CD1c-positive myeloid dendritic cell (primary cell): ENCODE measurements at regions not wholly inside any gene's neighbourhood (a gene's known extent, or its start where the extent isn't known, plus 50 kb on each side); places are given as distances from the start of the nearest gene placed in this dataset.

Experiments
- DNase-seq: peaks from one replicate; pipeline ENCODE4 v3.0.0-alpha.2; 2016; ENCODE audit errors: extremely low spot score

DNA sequence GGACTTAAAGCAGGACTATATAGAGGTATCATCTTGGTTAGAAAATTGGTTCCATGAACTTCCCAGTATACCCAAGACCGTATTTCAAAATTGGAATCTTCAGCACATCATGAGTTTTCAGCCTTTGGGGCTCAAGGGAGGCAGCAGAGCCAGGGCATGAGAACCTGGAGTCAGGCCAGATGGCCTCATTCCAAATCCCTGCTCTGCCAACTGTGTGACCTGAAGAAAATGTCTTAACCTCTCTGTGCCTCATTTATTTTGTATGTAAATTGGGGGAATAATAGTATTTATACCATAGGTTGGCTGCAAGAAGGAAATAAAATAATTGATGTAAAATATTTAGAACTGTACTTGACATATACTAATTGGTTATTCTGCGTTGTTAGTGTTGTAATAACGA lies 987.6 kb downstream of the TBC1D22A start:
- no peak for DNase-seq

DNA sequence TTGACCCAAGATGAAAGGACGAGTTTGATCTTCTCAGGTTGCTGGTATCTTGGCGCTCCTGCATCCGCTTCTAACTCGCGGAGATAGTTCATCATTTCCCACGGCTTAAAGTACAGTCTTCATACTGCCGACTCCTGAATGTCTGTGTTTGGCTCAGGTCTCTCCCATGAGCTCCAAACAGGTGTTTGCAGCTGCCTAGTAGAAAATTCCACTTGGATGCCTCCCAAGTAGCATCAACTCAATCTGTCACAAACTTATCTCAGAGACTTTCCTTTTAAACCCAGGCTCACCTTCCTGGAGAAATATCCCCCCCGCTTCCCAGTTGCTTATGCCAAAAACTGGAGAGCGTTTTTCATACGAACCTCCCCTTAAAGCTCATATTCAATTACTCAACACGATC lies 986.5 kb downstream of the TBC1D22A start:
- no peak for DNase-seq

DNA sequence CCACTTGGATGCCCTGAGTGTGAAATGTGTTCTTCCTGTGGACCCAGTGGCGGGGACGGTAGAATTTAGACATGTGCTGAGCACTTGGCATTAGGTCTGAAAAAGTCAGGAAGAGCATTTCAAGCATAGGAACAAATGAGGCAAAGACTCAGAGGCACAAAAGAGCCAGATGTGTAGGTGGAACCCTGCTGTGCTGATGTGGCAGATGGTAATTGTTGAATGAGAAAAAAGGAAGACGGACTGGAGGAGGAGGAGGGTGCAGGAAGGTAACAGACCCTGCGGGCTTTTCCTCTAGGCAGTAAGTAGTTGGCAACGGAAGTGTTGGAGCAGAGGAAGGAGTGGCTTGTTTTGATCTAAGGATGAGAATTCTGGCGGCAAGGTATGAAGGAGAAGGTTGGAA lies 985.8 kb downstream of the TBC1D22A start:
- DNase-seq = no peak

DNA sequence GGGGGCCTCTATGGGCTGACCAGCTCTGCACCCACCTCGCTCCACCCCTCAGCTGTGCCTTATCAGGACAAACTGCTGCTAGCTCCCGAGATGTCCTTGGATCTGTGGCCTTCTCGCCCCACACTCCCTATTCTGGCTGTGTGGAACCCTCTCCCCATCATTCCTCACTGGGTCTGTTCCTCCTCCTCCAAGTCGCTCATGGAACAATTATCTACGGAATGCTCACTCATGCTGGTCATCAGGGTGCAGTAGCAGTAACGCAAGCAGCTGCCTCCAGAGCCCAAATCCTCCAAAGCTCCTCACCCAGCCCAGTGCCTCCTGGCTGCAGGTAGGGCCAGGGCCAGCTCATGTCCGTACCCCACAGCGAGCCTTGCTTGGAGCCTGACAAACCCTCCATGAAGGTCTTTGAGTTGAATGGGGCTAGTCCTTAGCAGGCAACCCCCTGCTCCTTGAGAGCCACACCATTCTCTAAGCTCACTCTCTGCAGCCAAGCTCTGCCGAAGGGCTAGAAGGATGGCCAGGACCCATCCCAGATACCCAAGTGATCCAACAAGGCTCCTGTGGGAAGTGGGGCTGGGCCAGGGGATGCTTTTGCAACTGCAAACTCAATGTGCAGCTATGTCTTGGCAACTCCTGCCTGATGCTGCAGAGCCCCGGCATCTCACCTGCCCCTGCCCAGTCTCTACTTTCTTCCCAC lies 977.8 kb downstream of the TBC1D22A start:
- no peak for DNase-seq

DNA sequence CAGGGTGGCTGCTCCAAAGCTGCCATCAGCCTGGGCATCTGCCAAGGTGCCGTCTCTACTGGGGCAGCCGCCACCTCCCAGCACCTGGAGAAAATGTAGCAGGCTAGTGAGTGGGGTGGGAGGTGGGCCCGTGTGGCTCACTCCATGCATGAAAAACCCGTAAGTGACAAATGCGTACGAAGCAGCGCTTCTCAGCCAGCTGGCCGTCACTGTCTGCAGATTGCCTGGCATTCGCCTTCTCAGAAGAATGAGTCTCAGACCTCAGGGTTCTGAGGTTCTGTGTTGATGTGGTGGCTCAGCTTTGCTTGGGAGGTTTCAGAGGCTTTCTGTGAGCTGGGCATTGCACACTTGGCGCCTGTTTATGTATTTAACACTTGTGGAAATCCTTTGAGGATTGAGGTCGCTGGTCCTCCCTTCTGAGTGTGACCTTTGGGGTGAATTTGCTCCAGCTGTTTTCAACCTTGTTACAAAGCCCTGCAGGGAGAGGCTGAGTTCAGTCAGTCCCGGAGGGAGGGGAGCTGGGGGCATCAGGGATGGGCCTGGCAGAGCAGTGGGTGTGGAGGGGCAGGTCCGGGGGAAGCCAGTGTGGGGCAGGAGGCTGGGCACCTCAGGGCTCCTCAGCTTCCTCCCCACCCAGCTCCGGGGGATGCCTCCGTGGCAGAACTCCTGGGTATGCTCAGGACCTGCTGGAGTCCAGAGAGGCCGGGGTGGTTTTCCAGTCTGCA lies 977.0 kb downstream of the TBC1D22A start:
- DNase-seq = no peak

DNA sequence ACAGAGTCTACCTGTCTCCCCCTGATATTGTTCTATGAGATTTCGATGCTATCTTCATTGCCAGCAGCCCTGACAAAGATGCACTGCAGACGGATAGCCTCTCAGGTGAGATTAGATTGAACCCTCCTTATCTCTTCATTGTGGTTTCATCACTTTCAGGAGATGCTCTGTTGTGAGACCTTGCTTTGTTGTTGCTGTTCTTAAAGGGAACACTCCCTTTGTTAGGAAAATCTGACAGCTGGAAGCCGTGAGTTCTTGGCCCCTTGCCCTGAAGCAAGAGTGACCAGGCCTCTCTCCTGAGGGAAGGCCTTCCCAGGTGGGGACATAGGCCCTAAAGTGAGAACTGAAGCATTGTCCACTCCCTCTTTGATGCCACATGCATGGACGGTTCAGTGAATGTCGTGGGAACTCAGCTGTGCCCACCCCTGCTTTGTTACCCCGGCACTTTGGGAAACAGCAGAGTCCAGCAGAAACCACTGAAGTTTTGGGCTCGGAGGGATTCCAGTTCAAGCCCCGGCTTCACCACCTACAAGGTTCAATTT lies 976.1 kb downstream of the TBC1D22A start:
- no peak for DNase-seq

DNA sequence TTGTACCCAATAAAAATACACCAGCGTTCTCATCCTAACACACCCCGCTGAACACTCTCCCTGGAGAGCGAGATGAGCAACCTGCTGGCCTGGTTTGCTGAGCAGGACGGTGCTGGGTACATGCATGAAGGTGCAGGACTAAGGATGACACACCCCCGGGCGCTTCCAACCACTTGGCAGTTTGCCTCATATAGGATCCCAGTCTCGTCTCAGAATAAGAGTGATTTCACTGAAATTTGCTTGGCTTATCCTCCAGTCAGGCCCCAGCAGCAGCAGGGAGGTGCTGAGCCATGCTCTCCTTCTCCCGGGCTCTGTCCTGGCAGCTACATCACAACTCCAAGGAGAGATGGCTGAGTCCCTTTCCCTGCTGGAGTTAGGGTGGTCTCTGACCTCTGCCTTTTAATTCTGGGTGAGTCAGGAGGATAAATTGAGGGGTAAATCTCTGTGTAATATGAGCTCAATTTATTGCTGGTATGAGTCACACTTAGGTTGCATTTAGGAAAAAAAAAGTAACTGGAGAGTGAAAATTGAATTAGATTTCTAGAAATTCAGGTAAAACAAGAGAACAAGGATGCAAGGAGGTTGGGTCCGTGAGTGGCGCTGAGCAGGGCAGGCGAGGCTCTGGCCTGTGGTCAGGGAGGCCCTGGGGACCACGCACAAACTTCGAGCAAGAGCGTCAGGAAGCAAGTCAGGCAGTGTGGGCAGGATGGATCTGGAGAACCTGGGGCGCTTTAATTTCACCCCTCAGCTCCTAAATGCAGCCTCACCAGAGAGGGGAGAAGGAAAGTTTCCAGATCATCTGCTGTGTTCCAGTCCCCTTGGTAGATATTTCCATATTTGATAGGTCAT lies 974.0 kb downstream of the TBC1D22A start:
- no peak for DNase-seq

DNA sequence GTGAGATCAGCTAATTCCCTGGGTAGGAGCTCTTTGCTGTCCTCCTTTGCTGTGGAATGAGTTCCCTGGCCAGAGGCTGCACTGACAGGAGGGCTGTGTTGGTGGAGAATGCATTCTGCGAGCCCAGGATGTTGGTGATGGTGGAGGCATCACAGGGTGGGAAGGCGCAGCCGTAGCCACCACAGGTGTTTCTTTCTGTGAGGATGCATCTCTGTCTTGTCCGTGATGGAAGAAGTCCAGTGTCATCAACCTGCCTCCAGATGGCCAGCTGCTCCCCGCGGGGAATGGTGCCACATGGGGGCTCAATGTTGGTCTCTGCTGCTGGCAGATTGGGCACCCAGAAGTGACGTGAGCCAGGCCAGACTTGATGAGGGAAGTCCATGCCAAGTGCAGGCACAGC lies 972.1 kb downstream of the TBC1D22A start:
- DNase-seq = no peak

DNA sequence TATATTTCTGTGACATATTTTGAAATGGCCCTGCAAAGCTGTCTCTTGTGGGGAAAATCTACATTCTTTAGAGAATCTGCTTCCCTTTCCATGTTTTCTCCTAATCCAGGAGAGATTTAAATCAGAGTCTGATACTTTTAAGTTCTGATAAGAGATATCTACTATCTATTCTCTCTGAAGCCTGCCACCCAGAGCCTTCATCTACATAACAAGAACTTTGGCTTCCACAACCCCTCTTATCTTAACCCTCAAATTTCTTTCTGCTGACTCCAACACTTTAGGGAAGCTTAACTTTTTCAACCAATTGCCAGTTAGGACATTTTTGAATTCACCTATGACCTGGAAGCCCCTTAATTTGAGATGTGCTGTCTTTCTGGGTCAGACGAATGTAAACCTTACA lies 965.2 kb downstream of the TBC1D22A start:
- DNase-seq = no peak

DNA sequence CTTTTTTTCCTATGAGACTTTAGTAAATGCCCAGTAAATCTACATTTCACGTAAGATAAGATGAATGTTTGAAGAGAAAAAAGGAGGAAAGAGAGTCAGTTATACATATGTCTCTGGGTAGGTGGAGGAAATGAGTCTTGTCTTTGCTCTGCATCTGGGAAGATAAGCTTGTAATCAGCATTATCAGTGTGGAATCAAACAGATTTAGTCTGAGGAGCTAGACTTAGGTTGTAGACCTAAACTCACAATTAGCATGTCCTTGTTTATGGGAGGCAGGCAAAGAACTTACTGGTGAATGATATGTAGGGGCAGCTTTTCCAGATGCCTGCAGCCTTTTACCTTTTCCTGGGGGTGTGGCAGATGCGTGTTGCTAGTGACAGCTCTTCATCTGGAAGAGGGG lies 962.3 kb downstream of the TBC1D22A start:
- DNase-seq = no peak

DNA sequence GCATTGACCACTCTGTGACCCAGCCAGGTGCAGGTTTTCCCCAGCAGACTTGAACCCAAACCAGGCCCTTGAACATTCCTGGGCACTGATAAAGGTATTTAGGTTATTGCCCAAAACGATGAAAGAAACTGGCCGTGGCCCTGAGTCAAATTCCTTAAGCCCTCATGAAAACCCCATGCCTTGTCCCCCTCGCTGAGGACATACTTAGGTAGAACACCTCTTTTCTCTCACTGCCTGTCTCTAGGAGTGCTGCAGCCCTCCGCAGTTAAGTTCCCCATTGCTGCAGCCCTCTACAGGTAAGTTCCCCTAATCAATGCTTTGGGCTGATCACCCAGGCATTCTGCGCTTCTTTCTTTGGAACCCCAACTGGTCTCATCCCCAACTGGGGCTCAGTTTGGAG lies 961.6 kb downstream of the TBC1D22A start:
- DNase-seq = no peak

DNA sequence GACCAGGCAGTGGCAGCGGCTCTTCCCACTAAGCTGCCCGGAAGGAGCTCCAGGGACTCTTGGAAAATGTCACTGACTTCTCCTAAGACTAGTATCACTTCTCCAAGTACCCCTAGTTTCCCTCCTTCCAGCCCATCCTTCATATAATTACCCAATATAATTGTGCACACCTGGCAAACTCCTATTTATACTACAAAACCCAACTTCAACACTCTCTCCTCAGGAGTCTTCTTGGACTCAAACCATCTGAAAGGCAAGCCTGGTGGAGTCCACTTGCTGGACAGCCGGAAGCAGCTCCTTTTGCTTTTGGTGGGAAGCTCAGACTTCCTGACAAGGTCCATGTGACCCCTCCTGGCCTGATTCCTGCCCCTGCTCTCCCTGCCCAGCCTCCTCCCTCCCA lies 955.9 kb downstream of the TBC1D22A start:
- DNase-seq = no peak

DNA sequence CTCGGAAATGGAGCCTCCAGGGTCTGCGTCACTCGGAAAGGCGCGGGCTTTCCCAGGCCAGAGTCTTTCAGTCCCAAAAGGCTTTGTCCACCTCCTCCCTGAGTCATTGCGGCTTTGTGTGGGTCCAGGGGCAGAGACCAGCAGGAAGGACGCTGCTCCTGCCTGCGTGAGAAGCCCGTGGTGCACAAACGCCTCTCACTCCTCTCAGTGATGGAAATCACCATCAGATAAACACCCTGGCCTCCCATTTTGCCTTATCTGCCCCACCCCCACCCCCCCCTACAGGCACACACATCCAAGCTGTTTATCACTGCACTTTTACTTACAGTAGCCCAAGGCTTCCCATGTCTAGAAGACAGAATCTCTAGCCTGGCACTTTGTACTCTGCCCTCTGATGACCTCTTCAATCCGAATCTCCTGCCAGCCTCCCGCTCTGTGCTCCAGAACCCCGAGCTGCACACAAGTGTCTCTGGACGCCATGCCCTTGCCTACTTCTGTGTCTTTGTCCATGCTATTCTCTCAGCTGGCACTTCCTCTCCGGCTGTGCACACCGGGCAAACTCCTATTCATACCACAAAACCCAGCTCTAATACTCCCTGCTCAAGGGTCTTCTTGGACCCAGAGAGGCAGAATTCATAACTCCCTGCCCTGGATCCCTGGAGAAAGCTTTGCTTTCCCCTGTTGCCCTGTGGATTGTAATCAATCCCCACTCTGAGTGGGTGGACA lies 954.6 kb downstream of the TBC1D22A start:
- no peak for DNase-seq

DNA sequence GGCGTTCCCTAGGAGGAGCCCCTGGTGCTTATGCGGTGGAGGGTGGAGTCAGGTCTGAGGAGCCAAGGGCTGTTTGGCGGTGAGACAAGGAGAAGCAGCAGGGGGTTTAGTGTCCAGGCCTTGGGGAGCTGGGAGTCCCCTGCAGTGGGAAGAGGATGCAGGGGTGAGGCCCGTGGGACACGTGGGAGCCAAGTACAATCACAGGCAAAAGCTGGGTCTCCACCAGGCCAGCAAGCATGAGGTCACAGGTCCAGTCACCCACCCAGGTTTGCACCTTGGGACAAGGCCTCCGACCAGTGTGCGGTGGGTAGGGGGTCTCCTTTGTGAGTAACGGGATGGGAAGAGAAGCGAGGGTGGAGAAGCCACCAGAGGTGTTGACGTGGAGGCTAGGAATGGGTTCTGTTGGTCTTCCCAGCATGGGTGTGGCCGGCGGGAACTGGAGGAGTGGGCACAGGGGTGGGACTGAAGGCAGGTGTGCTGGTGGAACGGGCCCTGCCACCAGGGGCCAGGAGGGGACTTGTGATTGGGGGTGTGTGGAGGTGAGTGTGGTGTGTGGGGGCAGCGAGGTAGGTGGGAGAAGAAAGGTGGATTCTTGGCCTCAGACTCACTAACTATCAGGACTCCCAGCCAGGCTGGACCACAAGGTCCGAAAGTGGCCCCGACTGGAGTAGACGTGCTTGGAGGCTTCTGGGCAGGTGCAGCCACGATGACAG lies 953.6 kb downstream of the TBC1D22A start:
- no peak for DNase-seq

DNA sequence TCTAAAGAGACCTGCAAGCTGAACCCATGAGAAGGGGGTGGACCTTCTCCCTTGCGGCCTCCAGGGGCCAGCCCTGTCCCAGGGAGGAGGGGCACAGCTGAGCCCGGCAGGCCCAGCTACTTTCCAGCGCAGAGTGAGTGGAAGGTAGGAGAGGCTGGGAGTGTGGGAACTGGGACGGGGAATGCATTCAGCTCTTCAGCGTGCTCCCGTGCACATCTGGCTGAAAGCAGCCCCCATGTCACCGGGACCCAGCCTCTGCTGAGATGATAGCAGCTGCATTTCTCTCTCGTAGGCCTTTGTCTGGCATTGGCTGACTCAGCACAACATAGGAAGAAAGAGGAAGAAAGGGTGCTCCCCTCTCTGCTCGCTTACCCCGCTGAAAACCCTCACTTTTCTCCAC lies 951.5 kb downstream of the TBC1D22A start:
- DNase-seq = no peak

DNA sequence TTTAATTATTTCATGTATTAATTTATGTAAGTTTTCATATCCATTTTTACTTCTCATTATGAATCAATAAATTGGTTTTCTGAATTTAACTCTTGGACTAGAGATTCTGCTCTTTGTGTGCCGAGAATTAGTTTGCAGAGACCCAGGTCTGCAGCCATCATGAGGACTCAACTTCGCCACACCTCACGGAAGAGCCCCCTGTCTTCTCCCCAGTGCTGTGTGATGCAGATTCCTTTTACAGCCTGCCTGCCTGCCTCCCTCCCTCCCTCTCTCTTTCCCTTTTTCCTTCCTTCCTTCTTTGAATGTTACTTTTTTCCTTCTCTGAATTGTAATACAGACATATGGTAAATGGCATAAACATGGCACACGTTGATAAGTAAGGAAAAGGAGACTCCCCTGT lies 947.7 kb downstream of the TBC1D22A start:
- DNase-seq = no peak

DNA sequence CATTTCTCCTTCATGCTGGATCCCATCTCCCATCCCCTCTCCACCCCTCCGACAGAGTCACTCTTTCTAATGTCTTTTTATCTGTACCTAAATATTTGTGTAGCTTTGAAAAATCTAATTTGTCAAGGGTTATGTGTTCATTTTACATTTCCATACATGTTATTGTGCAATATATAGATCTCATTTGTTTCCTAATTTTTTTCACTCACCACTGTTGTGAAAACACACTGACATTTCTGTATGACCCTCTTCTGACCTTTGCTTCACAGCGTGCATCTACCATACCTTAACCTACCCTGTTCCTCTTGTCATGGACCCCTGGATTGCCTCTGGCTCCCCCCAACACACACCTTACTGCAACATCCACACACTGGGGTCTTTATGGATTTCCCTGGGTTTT lies 942.9 kb downstream of the TBC1D22A start:
- DNase-seq = no peak

DNA sequence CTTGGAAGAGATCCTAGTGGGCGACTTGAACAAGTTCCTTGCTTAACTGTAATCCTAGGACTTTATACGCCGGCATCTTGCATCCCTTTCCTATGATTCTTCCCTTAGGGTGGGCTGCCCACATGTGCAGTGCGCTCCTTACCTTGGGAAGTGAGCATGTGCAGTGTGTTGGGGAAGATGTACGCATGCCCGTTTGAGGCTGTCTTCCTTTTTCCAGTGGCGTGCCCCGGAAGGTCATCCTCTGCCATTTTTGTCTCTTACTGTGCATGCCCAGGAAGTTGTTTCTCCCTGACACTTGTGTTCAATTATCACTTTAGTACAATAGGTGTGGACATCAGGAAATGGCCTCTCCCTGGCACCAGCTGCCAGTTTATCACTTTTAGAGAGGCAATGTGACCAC lies 936.5 kb downstream of the TBC1D22A start:
- DNase-seq = no peak

DNA sequence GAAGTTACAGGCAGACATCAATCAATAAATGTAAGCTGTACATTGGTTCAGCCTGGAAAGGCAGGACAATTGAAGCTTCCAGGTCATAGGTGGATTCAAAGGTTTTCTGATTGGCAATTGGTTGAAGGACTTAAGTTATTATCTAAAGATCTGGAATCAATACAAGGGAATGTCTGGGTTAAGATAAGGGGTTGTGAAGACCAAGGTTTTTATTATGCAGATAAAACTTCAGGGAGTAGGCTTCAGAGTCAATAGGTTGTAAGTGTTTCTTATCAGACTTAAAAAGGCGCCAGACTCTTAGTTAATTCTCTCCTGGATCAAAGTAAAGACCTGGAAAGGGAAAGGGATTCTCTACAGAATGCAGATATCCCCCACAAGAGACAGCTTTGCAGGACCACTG lies 935.4 kb downstream of the TBC1D22A start:
- no peak for DNase-seq

DNA sequence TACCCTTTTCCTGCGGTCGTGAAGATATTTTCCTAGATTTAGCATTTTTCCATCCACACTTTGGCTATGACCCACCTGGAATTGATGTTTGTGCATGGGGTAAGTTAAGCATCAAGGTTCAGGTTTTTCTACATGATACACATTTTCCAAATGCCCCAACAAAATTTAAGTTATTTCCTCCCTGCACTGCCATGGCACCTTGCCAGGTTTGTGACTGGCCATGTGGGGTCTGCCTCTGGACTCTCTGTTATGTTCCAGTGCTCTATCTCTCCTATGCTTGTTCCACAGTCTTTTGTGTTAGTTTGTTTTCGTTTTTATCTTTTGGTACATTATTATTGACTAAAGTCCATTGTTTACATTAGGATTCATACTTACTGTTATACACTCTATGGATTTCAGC lies 934.3 kb downstream of the TBC1D22A start:
- DNase-seq = no peak

DNA sequence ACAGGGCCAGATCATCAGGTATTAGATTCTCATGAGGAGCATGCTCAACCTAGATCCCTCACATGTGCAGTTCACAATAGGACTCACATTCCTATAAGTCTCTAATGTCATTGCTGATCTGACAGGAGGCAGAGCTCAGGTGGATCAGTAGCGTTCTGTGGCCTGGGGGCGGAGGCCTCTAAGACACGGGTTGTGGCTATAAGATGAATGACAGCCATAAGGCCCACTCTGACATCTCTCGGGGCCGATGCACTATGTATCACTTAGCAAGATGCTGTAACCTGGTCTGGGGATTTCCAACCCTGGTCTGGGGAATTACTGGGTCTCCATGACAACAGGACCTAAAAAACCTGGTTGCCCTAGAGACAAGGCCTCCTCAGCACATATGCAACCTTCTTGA lies 932.7 kb downstream of the TBC1D22A start:
- DNase-seq = no peak
